ENCODE measurements at regions not wholly inside any gene's neighbourhood (a gene's known extent, or its start where the extent isn't known, plus 50 kb on each side); places are given as distances from the start of the nearest gene placed in this dataset.

GRCh38 chr1:222021129-222021528 is 279.2 kb upstream of the DUSP10 start:
- TF ChIP-seq CTCF (conservative IDR thresholded peaks at IDR 0.05; ENCODE audit: low read length), result no peak
- no peak for TF ChIP-seq EZH2phosphoT487 (IDR thresholded peaks at IDR 0.05; ENCODE audit: borderline replicate concordance)
